K562 (cell line): ENCODE measurements at regions not wholly inside any gene's neighbourhood (a gene's known extent, or its start where the extent isn't known, plus 50 kb on each side); places are given as distances from the start of the nearest gene placed in this dataset.

ENCODE experiments used
- ATAC-seq: fragments of 200-7000 bp; cut with Tn5 transposase; 3 replicates; pipeline ENCODE4 v1.9.1; 2020; ENCODE audit warnings: moderate library complexity
- BruUV-seq: library from RNA; stranded (reverse); fragments of 400-500 nt; replicated peaks from 2 replicates; lab custom pipeline; 2021; lab: Mats Ljungman, UMichigan
- CTCF ChIA-PET: fragments of 300-600 bp; formaldehyde crosslinking; extraction: SDS; loops from one replicate; lab custom pipeline; 2021; ENCODE audit warnings: low intra/inter-chr PET ratio; lab: Yijun Ruan, JAX
- POLR2A ChIA-PET: fragments of 300-600, 350-650 bp; sonication (Branson Sonifier 250); formaldehyde crosslinking; extraction: SDS; loops from one replicate; lab custom pipeline; 2021; ENCODE audit warnings: antibody characterized with exemption, inconsistent platforms; lab: Yijun Ruan, JAX
- DNase-seq, 4 experiments: peaks; one replicate each; pipeline versions ENCODE4 v3.0.0 to v3.0.0-alpha.2; 2011 to 2018; ENCODE audit warnings: low spot score in 3 of 4, mixed read lengths in 3 of 4; ENCODE audit errors: extremely low read depth in 1 of 4
- FAIRE-seq: peaks from 2 replicates; lab custom pipeline; 2011; peaks lifted over from hg19 to GRCh38; lab: Jason Lieb, UNC
- H2AFZ ChIP-seq: 2 replicates; pipeline ENCODE4 v1.6.0; 2011; ENCODE audit warnings: low read depth, low read length, control low read depth, inconsistent platforms
- H3K27ac ChIP-seq: fragments of 200-600 bp; 3 replicates; pipeline ENCODE4 v1.8.0; 2011; ENCODE audit warnings: low read depth, mild to moderate bottlenecking, control low read depth, inconsistent platforms, low read length, moderate library complexity, mixed read lengths; ENCODE audit errors: extremely low read depth
- H3K27me3 ChIP-seq, 2 experiments: fragments of 300-600 bp in 1 of 2; 2 replicates in 1 of 2; 3 replicates in 1 of 2; pipeline versions ENCODE4 v1.6.0 to v1.8.0; 2011; ENCODE audit warnings: inconsistent platforms in 2 of 2, low read length in 2 of 2, mild to moderate bottlenecking in 1 of 2, mixed read lengths in 1 of 2, moderate library complexity in 1 of 2; ENCODE audit not compliant: control insufficient read depth in 2 of 2, insufficient read depth in 2 of 2
- H3K36me3 ChIP-seq: fragments of 300-600 bp; 3 replicates; pipeline ENCODE4 v1.8.0; 2011; ENCODE audit warnings: mild to moderate bottlenecking, low read length, inconsistent platforms; ENCODE audit not compliant: control insufficient read depth, insufficient read depth
- H3K4me1 ChIP-seq, 2 experiments: fragments of 200-600 bp in 1 of 2; replicated peaks in 1 of 2; 2 replicates in 1 of 2; 3 replicates in 1 of 2; pipeline versions ENCODE4 v1.5.1 to v1.8.0; 2011; ENCODE audit warnings: inconsistent platforms in 2 of 2, low read length in 2 of 2, mild to moderate bottlenecking in 1 of 2, mixed read lengths in 1 of 2, moderate library complexity in 1 of 2; ENCODE audit not compliant: control insufficient read depth in 2 of 2, insufficient read depth in 2 of 2
- H3K4me2 ChIP-seq: 2 replicates; pipeline ENCODE4 v1.6.1; 2011; ENCODE audit warnings: low read length, control low read depth, inconsistent platforms, mixed read lengths; ENCODE audit not compliant: insufficient read depth
- H3K4me3 ChIP-seq: fragments of 200-600 bp; sonication (generic), shearing (Covaris generic); 2 replicates; pipeline ENCODE4 v1.5.1; 2016; ENCODE audit warnings: control low read depth, inconsistent platforms
- H3K79me2 ChIP-seq: fragments of 200-600 bp; 3 replicates; pipeline ENCODE4 v1.8.0; 2011; ENCODE audit warnings: low read length, inconsistent platforms; ENCODE audit not compliant: control insufficient read depth, insufficient read depth
- H3K9ac ChIP-seq, 2 experiments: 2 replicates each; pipeline versions ENCODE4 v1.6.0 to v1.6.1; 2011; ENCODE audit warnings: low read depth in 2 of 2, low read length in 2 of 2, control low read depth in 1 of 2, inconsistent platforms in 1 of 2, mild to moderate bottlenecking in 1 of 2, mixed read lengths in 1 of 2; ENCODE audit not compliant: insufficient read depth in 1 of 2
- H3K9me1 ChIP-seq: one replicate; pipeline ENCODE4 v1.6.0; 2011; ENCODE audit warnings: inconsistent platforms, mild to moderate bottlenecking, low read length, moderate library complexity; ENCODE audit not compliant: control insufficient read depth, insufficient read depth
- H3K9me3 ChIP-seq: replicated peaks from 2 replicates; pipeline ENCODE4 v1.5.1; 2011; ENCODE audit warnings: low read depth, low read length, inconsistent platforms; ENCODE audit not compliant: control insufficient read depth, insufficient read depth
- H4K20me1 ChIP-seq: replicated peaks from 2 replicates; pipeline ENCODE4 v1.6.1; 2011; ENCODE audit warnings: low read length, inconsistent platforms, mixed read lengths; ENCODE audit not compliant: control insufficient read depth, insufficient read depth
- GTF2E2 ChIP-seq: fragments of 200-800 bp; sonication (Bioruptor generic); IDR thresholded peaks from 2 replicates; pipeline ENCODE4 v1.6.1; 2016; ENCODE audit warnings: missing genetic modification characterization, missing compliant biosample characterization
- PBX2 ChIP-seq, 2 experiments: IDR thresholded peaks in 1 of 2; conservative IDR thresholded peaks in 1 of 2; 2 replicates each; pipeline ENCODE4 v1.6.1; 2016; ENCODE audit warnings: low read depth in 2 of 2, mild to moderate bottlenecking in 1 of 2, missing compliant biosample characterization in 1 of 2, missing genetic modification characterization in 1 of 2, moderate library complexity in 1 of 2
- WGBS: fragments of 100-300 bp; shearing (Covaris generic); methylation state at CpG from one replicate; pipeline ENCODE4 v1.1.6; 2016; ENCODE audit warnings: low coverage, mixed read lengths; ENCODE audit not compliant: insufficient coverage; ENCODE audit errors: missing lambda C conversion rate; 5-methylcytosine and 5-hydroxymethylcytosine counted together
- in situ Hi-C: fragments of 300-500 bp; cut with MboI; formaldehyde crosslinking; loops from 4 replicates; pipeline ENCODE4 v1.15.0; 2018; ENCODE audit warnings: inconsistent platforms, mixed read lengths
- intact Hi-C: fragments of 100-400 bp; cut with micrococcal nuclease; formaldehyde crosslinking; loops from 2 replicates; pipeline ENCODE4 v1.14.2; 2022

- Histone ChIP-seq H3K27me3 (peaks cover 0 to 10% of the 10 kb centered on the region in 2 experiments; a peak in 1 of 5 replicates), H3K9me3 (no peaks in the 10 kb centered on the region), H3K79me2 (no peaks in the 10 kb centered on the region), H2AFZ (no peak overlapping the region), H3K4me1 (peaks cover 0 to 5% of the 10 kb centered on the region in 2 experiments; a peak in 1 of 5 replicates), H3K9me1 (no peaks in the 10 kb centered on the region), H3K36me3 (no peaks in the 10 kb centered on the region), H3K27ac (no peak overlapping the region), H3K4me3 (no peak overlapping the region), H3K9ac (no peak overlapping the region), H4K20me1 (no peaks in the 10 kb centered on the region), H3K4me2 (no peak overlapping the region)
- BruUV-seq, result no TSS peak
- in situ Hi-C loops (no loop called here), intact Hi-C loops (loop anchor here (10.0 kb wide), 1 partner anchor 136 kb away; no protein-coding TSS in a partner anchor)
- no peak for TF ChIP-seq PBX2 (CRISPR knock-in tag; IDR thresholded peaks at IDR 0.05; ENCODE audit: low read depth)
- TF ChIP-seq PBX2 (tag; conservative IDR thresholded peaks at IDR 0.05; ENCODE audit: low read depth), result 0 out of 2 replicates have a peak, but pooled peaks have one; percentile 16
- no peak for TF ChIP-seq GTF2E2 (tag)
- FAIRE-seq, result no peak
- 8% methylated on average over 1 of the region's 1 CpG for WGBS
- CTCF ChIA-PET, result no interaction called here
- POLR2A ChIA-PET, result interaction anchor here (0.7 kb wide), 1 partner anchor 237 kb away, joined by 3 read pairs; the partner anchor contains the start of gene IL22
- no peak for ATAC-seq
- DNase-seq, result no peak
Observed at GRCh38 chr12:68490476-68490875, 120.2 kb upstream of the RAP1B start.
